GM19025 (cell line): ENCODE measurements at regions not wholly inside any gene's neighbourhood (a gene's known extent, or its start where the extent isn't known, plus 50 kb on each side); places are given as distances from the start of the nearest gene placed in this dataset.

Experiments
- ATAC-seq: cut with Tn5 transposase; IDR thresholded peaks from one replicate; pipeline ENCODE4 v1.9.1; 2021; ENCODE audit warnings: mild to moderate bottlenecking, low read depth, moderate library complexity; ENCODE audit not compliant: unreplicated experiment

DNA sequence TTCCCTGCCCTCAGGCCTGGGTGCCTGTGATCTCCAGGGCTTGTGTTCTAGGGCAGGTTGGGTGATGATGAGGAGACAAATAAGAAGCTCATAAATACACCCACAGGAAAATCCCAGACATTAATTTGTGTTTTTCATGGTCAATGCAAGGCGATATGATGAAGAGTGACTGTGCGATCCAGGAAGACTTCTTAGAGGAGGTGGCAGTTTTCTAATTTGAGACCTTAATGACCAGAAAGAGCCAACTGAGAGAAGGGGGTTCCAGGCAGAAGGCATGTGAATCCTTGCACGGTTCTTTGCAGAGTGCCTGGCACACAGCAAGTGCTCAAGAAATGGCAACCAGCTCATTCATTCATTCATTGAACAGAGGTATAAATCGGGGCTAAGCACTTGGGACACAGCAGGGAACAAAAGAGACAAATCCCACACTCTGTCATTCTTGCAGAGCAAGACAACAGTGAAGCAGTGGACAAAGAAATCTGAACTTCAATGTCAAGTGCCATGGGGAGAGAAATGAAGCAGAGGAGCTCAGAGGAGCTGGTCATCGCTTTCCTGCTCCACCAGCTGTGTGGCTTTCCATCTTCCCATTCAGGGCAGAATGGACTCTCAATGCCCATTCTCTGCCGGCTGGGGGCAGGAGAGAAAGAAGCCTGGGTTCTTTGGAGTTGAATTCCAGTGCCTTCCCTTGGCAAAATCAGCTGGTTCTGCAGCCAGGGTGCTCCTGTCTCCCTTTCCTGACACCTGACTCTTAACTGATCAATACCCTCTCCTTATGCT lies 128.3 kb downstream of the AACS start:
- no peak for ATAC-seq

DNA sequence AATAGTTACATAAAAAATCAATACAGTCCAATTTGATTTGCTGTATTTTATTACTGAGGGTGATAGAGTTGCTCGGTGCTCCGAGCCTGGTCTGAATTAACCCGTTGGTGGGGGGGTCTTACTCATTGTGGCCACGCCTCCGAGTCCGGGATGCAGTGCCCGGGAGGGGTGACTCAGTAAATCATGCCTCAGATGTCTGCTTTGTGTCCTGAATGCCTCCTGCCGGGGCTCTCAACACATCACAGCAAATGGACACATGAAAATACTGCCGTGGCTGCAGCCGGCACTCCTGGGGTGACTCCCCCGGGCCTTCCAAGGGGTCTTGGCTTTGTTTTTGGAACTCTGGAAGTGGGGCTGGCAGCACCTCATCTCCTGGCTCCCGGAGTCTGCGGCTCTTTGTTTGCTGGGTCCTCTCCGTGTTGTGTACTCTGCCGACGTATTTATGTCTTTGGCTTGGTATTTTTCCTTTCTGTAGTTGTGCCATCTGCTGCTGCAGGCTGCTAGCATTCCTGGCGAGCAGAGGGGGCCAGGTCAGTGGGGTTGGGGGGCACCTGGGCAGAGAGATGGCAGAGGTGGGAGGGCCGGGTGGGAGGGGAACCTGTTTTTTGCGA lies 129.0 kb downstream of the AACS start:
- ATAC-seq: no peak

DNA sequence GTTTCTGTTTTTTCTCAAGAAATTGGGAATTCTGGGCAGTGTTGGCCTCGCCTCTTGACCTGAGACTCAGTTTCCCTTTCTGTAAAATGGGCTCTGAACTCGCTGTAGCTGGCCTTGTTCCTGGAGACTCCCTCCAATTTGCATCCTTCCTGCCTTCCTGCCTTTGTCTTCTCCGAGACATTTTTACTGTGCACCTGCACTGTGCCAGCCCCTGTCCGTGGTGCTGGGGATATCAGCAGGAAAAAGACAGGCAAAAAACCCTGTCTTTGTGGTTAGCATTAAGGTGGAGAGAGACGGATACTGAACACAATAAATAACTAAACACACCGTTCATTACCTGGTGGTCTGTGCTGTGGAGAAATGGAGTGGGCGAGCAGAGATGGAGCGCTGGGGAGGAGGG lies 129.8 kb downstream of the AACS start:
- ATAC-seq: no peak

DNA sequence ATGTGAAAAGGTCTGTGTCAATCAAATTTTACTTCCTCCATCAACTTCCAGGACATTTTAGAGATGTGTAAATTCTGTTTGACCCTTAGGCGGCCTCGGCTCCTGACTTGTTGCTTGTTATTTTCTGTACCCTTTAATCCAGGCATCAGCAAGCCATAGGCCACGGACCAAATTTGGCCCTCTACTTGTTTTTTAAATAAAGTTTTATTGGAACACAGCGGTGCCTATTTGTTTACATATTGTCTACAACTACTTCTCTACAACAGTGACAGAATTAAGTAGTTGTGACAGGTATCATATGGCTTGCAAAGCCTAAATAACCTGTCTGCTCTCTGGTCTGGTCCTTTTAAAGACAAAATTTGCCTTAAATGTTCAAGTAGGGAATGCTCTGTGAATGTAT lies 132.1 kb downstream of the AACS start:
- no peak for ATAC-seq

DNA sequence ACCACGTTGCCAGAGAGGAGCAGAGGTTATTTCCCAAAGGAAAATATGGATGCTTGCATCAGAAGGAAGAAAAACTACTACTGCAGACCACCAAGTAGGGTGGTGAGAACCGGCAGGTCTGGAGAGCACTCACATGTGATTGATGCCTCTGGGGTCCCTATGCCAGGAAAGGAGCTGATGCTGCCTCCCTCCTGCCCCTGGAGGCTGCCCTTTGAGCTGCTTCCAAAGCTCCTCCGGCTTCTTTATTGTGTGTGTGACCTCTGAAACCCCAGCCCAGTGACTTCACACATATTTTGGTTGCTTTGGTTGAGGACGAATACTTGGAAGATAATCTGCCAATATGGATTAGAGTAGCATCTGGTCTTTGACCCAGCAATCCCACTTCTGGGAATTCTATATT lies 133.4 kb downstream of the AACS start:
- no peak for ATAC-seq

DNA sequence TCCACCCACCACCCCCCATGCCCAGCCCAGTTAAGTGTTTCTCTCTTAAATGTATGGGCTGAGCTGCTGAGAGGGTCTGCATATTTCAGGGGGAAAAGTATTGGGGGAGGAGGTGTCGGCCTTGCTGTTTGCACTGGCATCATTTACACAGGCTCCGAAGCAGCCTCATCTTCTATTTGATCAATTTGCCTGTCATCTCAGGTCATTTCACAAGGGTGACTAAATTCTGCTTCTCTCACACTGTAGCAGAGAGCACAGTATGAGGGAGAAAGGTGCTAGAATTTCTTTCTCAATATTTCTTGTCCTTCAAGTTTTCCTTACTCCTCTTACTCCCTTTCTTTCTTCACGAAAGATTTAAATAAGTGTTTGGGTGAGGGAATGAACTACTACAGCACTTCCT lies 135.9 kb downstream of the AACS start:
- ATAC-seq: no peak

DNA sequence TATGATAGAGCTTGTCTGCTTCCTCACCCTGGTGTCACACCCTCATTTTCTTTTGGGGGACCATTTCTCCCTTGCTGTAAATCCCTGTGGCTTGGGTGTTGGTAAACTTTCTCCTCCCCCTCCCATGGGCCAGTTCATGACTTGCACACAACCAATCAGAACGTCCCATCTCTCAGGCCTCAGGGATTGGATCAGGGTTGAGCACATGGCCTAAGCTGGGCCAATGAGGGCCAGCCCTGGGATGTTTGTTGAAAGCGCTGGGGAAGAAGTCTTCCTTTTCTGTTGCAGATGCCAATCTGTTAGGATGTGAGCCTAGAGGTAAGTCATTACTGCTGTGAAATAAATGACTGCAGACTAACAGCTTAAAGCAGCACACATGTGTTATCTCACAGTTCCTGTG lies 136.7 kb downstream of the AACS start:
- ATAC-seq: no peak

DNA sequence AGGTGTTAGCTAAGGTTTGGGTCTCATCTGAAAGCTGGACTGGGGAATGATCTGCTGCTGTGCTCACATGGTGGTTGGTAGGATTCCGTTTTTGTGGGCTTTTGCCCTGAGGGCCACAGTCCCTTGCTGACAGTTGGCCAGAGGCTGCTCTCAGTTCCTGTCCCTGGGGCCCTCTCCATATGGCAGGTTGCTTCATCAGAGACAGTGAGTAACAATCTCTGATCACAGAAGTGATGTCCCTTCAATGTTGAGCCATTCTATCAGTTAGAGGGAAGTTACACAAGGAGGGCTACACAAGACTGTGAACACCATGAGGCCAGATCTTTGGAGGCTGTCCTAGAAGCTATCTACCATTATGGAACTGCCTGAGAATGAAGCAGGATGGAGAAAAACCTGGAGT lies 137.2 kb downstream of the AACS start:
- no peak for ATAC-seq

DNA sequence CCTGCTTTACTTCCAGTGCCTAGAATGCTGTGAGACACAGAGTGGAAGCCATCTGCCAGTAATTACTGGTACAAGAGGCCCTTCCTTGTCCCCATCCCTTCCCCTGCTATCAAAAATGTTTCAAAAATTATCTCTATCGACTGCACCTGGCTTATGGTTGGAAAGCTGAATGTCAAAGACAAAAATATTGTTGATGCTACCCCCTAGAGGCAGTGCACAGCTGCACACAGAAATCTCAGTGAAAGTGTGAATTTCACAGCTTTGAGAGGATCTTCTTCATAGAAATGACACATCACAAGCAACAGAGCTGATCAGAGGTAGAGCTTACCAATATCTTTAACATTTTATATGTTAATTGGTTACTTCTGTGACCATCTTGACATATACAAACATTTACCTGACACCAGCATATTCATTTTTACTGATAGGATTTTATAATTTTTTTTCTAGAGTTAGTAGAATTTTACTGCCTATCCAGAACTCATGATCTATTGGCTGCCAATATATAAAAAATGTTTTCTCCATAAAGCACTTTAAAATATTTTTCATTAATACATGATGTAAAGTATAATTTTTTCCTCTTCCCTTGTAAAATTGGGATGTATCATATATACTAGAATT lies 138.0 kb downstream of the AACS start:
- no peak for ATAC-seq

DNA sequence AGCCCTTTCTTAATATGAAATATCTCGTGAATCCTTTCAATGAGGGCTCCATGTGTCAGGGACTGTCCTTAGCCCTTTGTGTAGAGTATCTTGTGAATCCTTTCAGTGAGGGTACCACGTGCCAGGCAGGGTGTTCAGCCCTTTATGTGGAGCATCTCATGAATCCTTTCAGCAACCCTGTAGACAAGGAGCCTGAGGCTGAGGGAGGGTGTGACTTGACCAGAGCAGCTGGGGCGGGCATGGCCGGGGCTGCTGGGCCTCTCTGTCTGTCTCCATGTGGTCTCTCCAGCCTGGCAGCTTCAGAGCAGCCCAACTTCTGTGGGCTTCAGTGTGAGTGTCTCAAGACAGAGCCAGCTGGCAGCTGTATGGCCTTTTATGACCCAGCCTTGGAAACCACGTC lies 140.2 kb downstream of the AACS start:
- ATAC-seq: no peak

DNA sequence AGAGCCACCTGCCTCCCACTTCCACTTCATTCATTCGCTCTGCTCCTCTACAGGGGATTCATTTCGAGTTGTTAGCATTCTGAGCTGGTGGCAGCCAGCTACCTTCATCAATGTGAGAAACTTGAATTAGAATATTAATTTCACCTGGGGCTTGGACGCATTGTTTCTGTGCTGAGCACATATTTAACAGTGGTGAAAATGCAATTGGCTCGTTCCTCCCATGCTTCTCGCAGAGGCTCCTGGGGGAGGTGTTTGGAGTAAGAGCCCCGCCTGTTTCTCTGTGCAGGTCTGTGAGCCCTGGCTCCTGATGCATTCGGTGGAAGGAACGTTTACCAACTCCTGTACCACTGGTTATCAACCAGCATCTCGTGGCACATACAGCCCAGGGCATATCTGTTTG lies 141.5 kb downstream of the AACS start:
- ATAC-seq: no peak

DNA sequence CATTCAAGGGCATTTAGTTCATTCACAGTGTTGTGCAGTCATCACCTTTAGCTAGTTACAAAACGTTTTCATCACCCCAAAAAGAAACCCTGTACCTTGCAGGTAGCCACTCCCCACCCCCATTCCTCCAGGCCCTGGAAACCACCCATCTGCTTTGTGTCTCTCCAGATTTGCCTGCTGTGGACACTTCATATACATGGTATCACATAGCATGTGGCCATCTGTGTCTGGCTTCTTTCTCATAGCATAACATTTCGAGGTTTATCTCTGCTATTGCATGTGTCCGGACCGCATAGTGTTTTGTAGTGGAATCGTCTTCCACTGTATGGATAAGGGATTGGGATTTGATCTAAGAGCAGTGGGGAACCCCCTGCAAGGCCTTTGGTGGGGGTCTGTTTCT lies 143.1 kb downstream of the AACS start:
- no peak for ATAC-seq

DNA sequence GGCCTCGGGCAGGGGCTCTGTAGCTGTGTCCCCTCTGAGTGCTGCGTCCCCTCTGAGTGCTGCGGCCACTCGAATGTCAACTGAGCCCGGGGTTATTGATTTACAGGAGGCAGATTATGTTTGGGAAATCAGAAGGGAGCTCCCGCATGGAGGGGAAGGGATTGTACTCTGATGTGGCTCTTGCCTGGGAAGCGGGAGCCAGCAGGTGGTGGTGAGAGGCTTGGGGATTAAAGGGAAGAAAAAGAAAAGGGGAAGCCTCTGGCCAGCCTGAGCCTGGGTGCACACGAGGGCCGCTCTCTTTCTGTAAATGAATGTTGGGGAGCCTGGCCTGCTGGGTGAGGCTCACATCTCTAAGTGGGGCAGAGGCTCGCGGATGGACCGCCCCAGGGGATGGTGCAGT lies 143.7 kb downstream of the AACS start:
- ATAC-seq: no peak

DNA sequence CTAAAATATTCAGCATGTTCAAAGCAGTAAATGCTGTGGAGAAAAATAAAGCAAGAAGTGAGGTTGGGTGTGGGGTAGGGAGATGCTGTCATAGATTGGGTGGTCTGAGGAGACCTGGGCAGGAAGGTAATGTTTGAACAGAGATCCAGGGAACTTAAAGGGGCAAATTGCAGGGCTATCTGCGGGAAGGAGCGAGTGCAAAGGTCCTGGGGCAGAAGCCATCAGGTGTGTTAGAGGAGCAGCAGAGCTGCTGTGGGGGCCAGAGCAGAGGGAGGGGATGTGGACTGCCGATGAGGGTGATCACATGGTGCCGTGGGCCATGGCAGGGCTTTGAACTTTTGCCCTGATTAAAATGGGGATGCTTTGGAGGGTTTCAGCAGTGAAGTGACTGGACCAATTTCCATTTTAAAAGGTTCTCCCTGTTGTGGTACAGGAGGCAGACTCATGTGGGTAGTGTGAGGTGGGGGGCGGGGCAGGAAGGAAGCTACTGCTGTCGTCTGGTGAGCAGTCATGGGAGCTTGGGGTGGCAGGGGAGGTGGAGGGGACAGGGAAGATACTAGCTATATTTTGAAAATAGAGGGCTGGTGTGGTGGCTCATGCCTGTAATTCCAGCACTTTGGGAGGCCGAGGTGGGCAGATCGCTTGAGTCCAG lies 145.0 kb downstream of the AACS start:
- ATAC-seq: no peak

DNA sequence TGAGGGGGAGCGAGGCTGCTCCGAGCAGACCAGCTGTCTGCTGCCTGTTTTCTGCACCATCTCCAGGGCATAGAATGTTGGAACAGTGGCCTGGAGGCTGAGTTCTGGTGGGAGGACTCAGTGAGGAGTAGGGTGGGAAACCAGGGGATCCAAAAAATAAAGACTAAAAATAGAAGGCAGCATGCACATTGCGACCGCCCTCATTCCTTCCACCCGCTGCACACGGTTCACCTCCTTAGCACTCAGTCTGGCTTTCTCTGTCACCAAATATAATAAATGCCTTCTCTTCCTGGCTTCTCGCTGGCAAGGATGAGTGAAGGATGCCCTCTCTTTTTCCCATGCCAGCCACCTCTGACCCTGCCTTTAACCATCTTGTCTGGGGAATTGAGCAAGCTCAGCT lies 146.2 kb downstream of the AACS start:
- no peak for ATAC-seq

DNA sequence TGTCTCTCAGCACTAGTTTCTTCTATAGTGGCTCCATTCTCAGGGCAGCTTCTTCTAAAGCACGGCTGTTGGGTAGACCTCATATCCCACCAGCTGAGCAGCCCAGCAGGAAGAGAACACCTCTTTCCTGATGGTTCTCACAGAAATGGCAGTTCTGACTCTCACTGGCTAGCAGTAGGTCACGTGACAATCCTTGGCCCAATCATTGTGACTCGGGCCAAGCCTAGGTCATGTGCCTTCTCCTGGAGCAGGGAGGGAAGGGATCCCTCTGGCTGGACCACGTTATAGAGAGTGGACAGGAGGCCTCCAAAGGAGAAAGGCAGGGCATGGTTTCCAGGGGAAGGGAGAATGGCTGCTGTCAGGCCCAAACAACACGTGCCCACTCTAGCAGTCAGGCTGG lies 149.1 kb downstream of the AACS start:
- ATAC-seq: no peak

DNA sequence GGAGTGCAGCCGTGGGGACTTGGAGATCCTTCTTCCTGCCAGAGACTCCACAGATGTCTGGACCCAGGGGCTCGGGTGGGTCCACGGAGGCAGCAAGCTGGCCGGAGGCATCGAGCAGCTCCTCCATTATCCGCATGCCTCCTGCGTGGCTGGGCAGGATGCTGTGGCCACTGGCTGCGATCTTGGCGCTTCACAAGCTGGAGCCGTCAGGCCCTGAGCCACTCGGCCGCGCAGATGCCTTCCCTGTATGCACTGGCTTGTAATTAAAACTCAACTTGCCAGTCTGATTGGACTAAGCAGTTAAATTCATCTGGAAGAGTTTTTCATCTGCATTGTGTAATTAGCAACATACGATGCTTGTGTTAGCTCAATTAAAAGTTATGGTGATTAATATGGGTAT lies 151.5 kb downstream of the AACS start:
- no peak for ATAC-seq

DNA sequence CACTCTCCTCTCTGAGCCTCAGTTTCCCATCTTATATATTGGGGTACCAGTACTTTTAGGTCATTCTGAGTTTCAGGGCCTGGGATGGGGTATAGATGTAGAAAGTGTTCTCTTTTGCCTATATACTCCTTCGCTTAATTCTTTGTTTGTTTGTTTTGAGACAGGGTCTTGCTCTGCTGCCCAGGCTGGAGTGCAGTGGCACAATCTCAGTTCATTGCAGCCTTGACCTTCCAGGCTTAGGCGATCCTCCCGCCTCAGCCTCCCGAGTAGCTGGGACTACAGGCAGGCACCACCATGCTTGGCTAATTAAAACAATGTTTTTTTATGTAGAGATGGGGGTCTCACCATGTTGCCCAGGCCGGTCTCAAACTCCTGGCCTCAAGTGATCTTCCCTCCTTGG lies 152.1 kb downstream of the AACS start:
- no peak for ATAC-seq

DNA sequence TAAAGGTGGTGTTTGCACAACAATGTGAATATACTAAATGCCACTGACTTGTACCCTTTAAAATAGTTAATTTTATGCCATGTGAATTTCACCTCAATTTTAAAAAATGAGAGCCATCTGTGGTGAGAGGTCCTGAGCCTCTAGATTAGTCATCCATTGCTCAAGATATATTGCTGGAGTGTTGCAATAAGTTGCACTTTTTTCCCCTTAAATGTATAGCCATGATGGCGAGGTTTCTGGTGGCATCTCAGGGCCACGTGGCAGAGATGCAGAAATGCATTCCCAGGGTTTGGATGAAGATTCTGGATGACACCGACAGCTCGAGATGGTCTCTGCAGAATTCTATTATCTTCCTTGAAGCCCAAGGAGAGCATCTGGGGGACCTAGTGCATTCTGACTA lies 153.7 kb downstream of the AACS start:
- no peak for ATAC-seq

DNA sequence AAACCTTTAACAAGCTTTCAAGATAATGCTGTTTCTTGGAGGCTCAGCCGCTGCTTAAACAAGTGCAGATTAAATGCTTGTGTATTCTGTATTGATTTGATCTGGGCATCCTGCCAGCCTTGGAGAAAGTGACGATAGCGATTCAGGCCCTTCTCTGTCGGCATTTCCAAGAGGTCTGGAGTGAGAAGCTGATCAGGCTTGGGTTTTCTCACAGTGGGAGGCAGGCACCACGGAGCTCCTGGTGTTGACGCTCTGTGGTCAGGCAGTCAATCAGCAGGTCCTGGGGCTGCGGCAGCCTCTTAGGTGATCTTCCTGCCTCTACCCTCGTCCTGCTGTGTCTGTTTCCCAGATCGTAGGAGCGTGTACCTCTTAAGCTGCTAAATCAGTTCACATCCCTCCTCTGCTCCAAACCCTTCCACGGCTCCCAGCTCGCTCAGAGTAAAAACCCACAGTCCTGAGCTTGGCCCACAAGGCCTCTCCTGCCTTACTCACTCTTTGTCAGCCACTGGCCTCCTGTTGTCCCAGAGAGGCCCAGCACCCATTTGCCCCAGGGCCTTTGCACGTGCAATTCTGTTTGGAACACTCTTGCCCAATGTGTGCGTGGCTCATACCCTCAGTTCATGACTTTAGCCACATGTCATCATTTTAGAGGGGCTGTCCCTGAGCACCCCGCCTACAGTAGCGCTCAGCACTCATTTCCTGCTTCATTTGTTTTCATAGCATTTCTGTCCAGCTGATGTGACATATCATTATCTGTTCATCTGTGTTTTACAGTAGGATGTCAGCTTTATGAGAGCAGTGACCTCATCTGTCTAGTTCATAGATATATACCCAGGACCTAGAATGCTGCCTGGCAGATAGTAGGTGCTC lies 155.4 kb downstream of the AACS start:
- no peak for ATAC-seq

DNA sequence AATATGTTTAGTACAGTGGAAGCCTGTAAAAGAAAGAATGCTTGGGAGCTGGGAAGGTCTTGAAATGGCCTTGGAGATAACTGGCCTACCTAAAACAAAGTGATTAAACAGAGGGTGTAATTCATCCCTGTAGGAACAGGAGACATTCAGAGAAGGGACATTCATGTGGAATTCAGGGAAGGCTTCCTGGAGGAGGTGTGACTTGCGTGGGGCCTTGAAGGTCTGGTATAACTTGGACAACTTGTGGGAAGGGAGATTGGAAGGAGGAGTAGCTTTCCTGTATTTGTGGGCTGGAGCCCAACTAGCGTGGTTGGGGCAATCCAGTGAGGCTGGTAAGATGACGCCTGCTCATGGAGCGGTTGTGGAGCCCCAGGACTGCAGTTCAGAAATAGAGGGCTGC lies 156.4 kb downstream of the AACS start:
- no peak for ATAC-seq
